IMR-90 (cell line): ENCODE measurements at regions not wholly inside any gene's neighbourhood (a gene's known extent, or its start where the extent isn't known, plus 50 kb on each side); places are given as distances from the start of the nearest gene placed in this dataset.

Source experiments
- ATAC-seq: fragments of 200-7000 bp; cut with Tn5 transposase; 2 replicates; pipeline ENCODE4 v1.9.1; 2020; ENCODE audit warnings: low read depth, mild to moderate bottlenecking, moderate library complexity
- BruUV-seq: library from RNA; stranded (reverse); fragments of 400-500 nt; replicated peaks from 2 replicates; lab custom pipeline; 2021; lab: Mats Ljungman, UMichigan
- CTCF ChIA-PET: fragments of 300-600 bp; formaldehyde crosslinking; extraction: SDS; loops from one replicate; lab custom pipeline; 2021; ENCODE audit warnings: antibody characterized with exemption; lab: Yijun Ruan, JAX
- POLR2A ChIA-PET: fragments of 300-600 bp; sonication (Branson Sonifier 250); formaldehyde crosslinking; loops from one replicate; lab custom pipeline; 2022; ENCODE audit warnings: antibody characterized with exemption; ENCODE audit not compliant: unreplicated experiment; lab: Charles Lee
- DNase-seq: peaks from one replicate; pipeline ENCODE4 v3.0.0; 2013
- H2AFZ ChIP-seq: replicated peaks from 2 replicates; pipeline ENCODE3; 2013; ENCODE audit warnings: low read length, mild to moderate bottlenecking; ENCODE audit not compliant: poor library complexity
- H2AK5ac ChIP-seq: 2 replicates; pipeline ENCODE4 v1.6.1; 2013; ENCODE audit warnings: low read depth, low read length, inconsistent platforms
- H2AK9ac ChIP-seq: replicated peaks from 2 replicates; pipeline ENCODE3; 2013; ENCODE audit warnings: mild to moderate bottlenecking, low read depth, low read length, moderate library complexity; ENCODE audit not compliant: poor library complexity
- H2BK120ac ChIP-seq: 2 replicates; pipeline ENCODE4 v1.6.1; 2013; ENCODE audit warnings: low read depth, low read length, inconsistent platforms
- H2BK15ac ChIP-seq: 3 replicates; pipeline ENCODE4 v1.6.1; 2013; ENCODE audit warnings: low read depth, low read length, inconsistent platforms
- H2BK20ac ChIP-seq: 2 replicates; pipeline ENCODE4 v1.6.1; 2013; ENCODE audit warnings: low read depth, mild to moderate bottlenecking, inconsistent platforms, low read length, moderate library complexity
- H2BK5ac ChIP-seq: 2 replicates; pipeline ENCODE4 v1.6.1; 2013; ENCODE audit warnings: mild to moderate bottlenecking, low read depth, low read length, inconsistent platforms; ENCODE audit not compliant: poor library complexity, severe bottlenecking
- H3K14ac ChIP-seq: replicated peaks from 2 replicates; pipeline ENCODE4 v1.6.1; 2013; ENCODE audit warnings: low read depth, low read length, inconsistent platforms
- H3K18ac ChIP-seq: 2 replicates; pipeline ENCODE4 v1.6.1; 2013; ENCODE audit warnings: low read depth, low read length, control low read depth
- H3K23ac ChIP-seq: 2 replicates; pipeline ENCODE4 v1.6.1; 2013; ENCODE audit warnings: low read depth, low read length, inconsistent platforms
- H3K27ac ChIP-seq: 2 replicates; pipeline ENCODE4 v1.5.1; 2013; ENCODE audit warnings: mild to moderate bottlenecking, control low read depth, low read length; ENCODE audit not compliant: insufficient read depth
- H3K27me3 ChIP-seq: 2 replicates; pipeline ENCODE4 v1.6.1; 2013; ENCODE audit warnings: low read length; ENCODE audit not compliant: control insufficient read depth, insufficient read depth
- H3K36me3 ChIP-seq: 2 replicates; pipeline ENCODE4 v1.6.1; 2013; ENCODE audit warnings: low read length, mixed read lengths; ENCODE audit not compliant: control insufficient read depth, insufficient read depth
- H3K4ac ChIP-seq: 2 replicates; pipeline ENCODE4 v1.6.1; 2013; ENCODE audit warnings: low read depth, low read length, inconsistent platforms
- H3K4me1 ChIP-seq: 2 replicates; pipeline ENCODE4 v1.6.1; 2013; ENCODE audit warnings: low read length, mixed read lengths; ENCODE audit not compliant: control insufficient read depth, insufficient read depth
- H3K4me2 ChIP-seq: 2 replicates; pipeline ENCODE4 v1.6.1; 2013; ENCODE audit warnings: low read depth, mild to moderate bottlenecking, control low read depth, low read length, moderate library complexity
- H3K4me3 ChIP-seq: 2 replicates; pipeline ENCODE4 v1.5.1; 2013; ENCODE audit warnings: low read depth, mild to moderate bottlenecking, control low read depth, low read length, moderate library complexity; ENCODE audit not compliant: insufficient read depth
- H3K56ac ChIP-seq: 2 replicates; pipeline ENCODE4 v1.6.1; 2013; ENCODE audit warnings: low read length, inconsistent platforms; ENCODE audit not compliant: insufficient read depth; ENCODE audit errors: extremely low read depth
- H3K79me1 ChIP-seq, 2 experiments: 2 replicates each; pipeline ENCODE4 v1.6.1; 2013; ENCODE audit warnings: low read length in 2 of 2, inconsistent platforms in 1 of 2, low read depth in 1 of 2
- H3K9ac ChIP-seq: 2 replicates; pipeline ENCODE4 v1.6.1; 2013; ENCODE audit warnings: low read depth, low read length, control low read depth
- H3K9me1 ChIP-seq: 2 replicates; pipeline ENCODE4 v1.6.1; 2013; ENCODE audit warnings: low read length, inconsistent platforms; ENCODE audit not compliant: insufficient read depth
- H3K9me3 ChIP-seq: 2 replicates; pipeline ENCODE4 v1.6.1; 2013; ENCODE audit warnings: low read length; ENCODE audit not compliant: control insufficient read depth, insufficient read depth
- H4K20me1 ChIP-seq: 2 replicates; pipeline ENCODE4 v1.6.1; 2013; ENCODE audit warnings: low read length, inconsistent platforms; ENCODE audit not compliant: insufficient read depth
- H4K5ac ChIP-seq: 2 replicates; pipeline ENCODE4 v1.6.1; 2013; ENCODE audit warnings: mild to moderate bottlenecking, low read depth, low read length, control low read depth
- H4K8ac ChIP-seq, 2 experiments: 2 replicates each; pipeline ENCODE4 v1.6.1; 2013; ENCODE audit warnings: low read depth in 2 of 2, low read length in 2 of 2, control low read depth in 1 of 2, inconsistent platforms in 1 of 2
- H4K91ac ChIP-seq: 2 replicates; pipeline ENCODE4 v1.6.1; 2013; ENCODE audit warnings: low read depth, low read length, inconsistent platforms; ENCODE audit not compliant: insufficient read depth
- CEBPB ChIP-seq: IDR thresholded peaks from 2 replicates; pipeline ENCODE4 v1.6.1; 2012; ENCODE audit warnings: low read depth, low read length, improper control_type of control experiment
- FOS ChIP-seq: fragments of 150-350 bp; IDR thresholded peaks from 2 replicates; pipeline ENCODE4 v1.6.1; 2016; ENCODE audit warnings: low read depth, low read length
- MXI1 ChIP-seq: IDR thresholded peaks from 2 replicates; pipeline ENCODE4 v1.6.1; 2012; ENCODE audit warnings: low read depth, mild to moderate bottlenecking, low read length, moderate library complexity, borderline replicate concordance
- RAD21 ChIP-seq: IDR thresholded peaks from 2 replicates; pipeline ENCODE4 v1.6.1; 2012; ENCODE audit warnings: low read length, improper control_type of control experiment
- RFX5 ChIP-seq: IDR thresholded peaks from 2 replicates; pipeline ENCODE4 v1.8.0; 2012; ENCODE audit warnings: low read depth, mild to moderate bottlenecking, low read length, moderate library complexity
- SMC3 ChIP-seq: fragments of 150-350 bp; IDR thresholded peaks from 2 replicates; pipeline ENCODE4 v1.6.1; 2016; ENCODE audit warnings: low read depth, mild to moderate bottlenecking, antibody characterized with exemption, low read length, moderate library complexity
- WGBS, 2 experiments: methylation state at CpG; one replicate each; pipeline versions ENCODE4 v1.1.5 to v1.1.7; 2013; ENCODE audit warnings: missing lambda C conversion rate in 2 of 2; ENCODE audit not compliant: insufficient read length in 1 of 2; ENCODE audit errors: extremely low coverage in 2 of 2; 5-methylcytosine and 5-hydroxymethylcytosine counted together
- dilution Hi-C: fragments of 300-500 bp; cut with HindIII; formaldehyde crosslinking; loops from one replicate; pipeline ENCODE4 v1.14.3; 2018; ENCODE audit warnings: low sequenced_read_pairs; ENCODE audit not compliant: unreplicated experiment
- in situ Hi-C: fragments of 300-500 bp; cut with MboI; formaldehyde crosslinking; loops from 3 replicates; pipeline ENCODE4 v1.14.3; 2019; ENCODE audit warnings: low sequenced_read_pairs, inconsistent platforms, mixed read lengths
- intact Hi-C: fragments of 100-400 bp; cut with micrococcal nuclease; formaldehyde crosslinking; loops from 2 replicates; pipeline ENCODE4 v1.10.0; 2022

- no peak overlapping the region for H3K4me2 ChIP-seq
- no peak overlapping the region for H2BK20ac ChIP-seq
- no peak overlapping the region for H2AK9ac ChIP-seq
- H2BK15ac ChIP-seq: no peak overlapping the region
- dilution Hi-C loops (no loop called here), in situ Hi-C loops (no loop called here), intact Hi-C loops (no loop called here)
- DNase-seq (no peak), ATAC-seq (no peak)
- no peak overlapping the region for H3K27ac ChIP-seq
- no TSS peak for BruUV-seq
- H4K91ac ChIP-seq: no peak overlapping the region
- H4K5ac ChIP-seq: no peak overlapping the region
- no peak overlapping the region for H3K56ac ChIP-seq
- TF ChIP-seq FOS (no peak), RAD21 (no peak), RFX5 (no peak), CEBPB (no peak), MXI1 (no peak), SMC3 (no peak)
- no peaks in the 10 kb centered on the region for H3K27me3 ChIP-seq
- no peaks in the 10 kb centered on the region for H3K9me3 ChIP-seq
- no peak overlapping the region for H3K23ac ChIP-seq
- H4K8ac ChIP-seq: no peak overlapping the region
- no peak overlapping the region for H3K18ac ChIP-seq
- CTCF ChIA-PET: interaction anchor here (1.4 kb wide), 1 partner anchor 19 kb away, joined by 7 read pairs; no protein-coding TSS in a partner anchor
- H3K4me1 ChIP-seq: no peaks in the 10 kb centered on the region; the same call in 1 of the 2 replicates
- H3K14ac ChIP-seq: no peak overlapping the region
- H3K9me1 ChIP-seq: no peaks in the 10 kb centered on the region
- H2AK5ac ChIP-seq: no peak overlapping the region
- no peaks in the 10 kb centered on the region for H3K36me3 ChIP-seq
- POLR2A ChIA-PET: interaction anchor here (0.6 kb wide), 1 partner anchor 14 kb away, joined by 3 read pairs; no protein-coding TSS in a partner anchor
- no peak overlapping the region for H3K9ac ChIP-seq
- WGBS, 2 experiments: no CpG with 5 or more reads among the region's 1 CpG
- H2BK120ac ChIP-seq: no peak overlapping the region
- H3K4me3 ChIP-seq: no peak overlapping the region
- no peak overlapping the region for H3K4ac ChIP-seq
- H2BK5ac ChIP-seq: no peak overlapping the region
- no peak overlapping the region for H2AFZ ChIP-seq
- no peaks in the 10 kb centered on the region for H4K20me1 ChIP-seq
- no peaks in the 10 kb centered on the region for H3K79me1 ChIP-seq
Observed at GRCh38 chr4:177066746-177067145, 242.9 kb upstream of the NEIL3 start.
